Muscle of leg (tissue), 3 donors: ENCODE measurements at regions not wholly inside any gene's neighbourhood (a gene's known extent, or its start where the extent isn't known, plus 50 kb on each side); places are given as distances from the start of the nearest gene placed in this dataset.

Source experiments
- DNase-seq: peaks from one replicate; pipeline ENCODE4 v3.0.0; 2013
- H3K27ac ChIP-seq: one replicate; pipeline ENCODE4 v1.5.1; 2013; ENCODE audit warnings: mild to moderate bottlenecking, low read length, control low read depth
- H3K27me3 ChIP-seq: one replicate; pipeline ENCODE4 v1.6.1; 2013; ENCODE audit warnings: low read length; ENCODE audit not compliant: control insufficient read depth, insufficient read depth
- H3K36me3 ChIP-seq: one replicate; pipeline ENCODE4 v1.6.1; 2013; ENCODE audit warnings: low read length; ENCODE audit not compliant: control insufficient read depth, insufficient read depth
- H3K4me1 ChIP-seq: one replicate; pipeline ENCODE4 v1.6.1; 2013; ENCODE audit warnings: low read length; ENCODE audit not compliant: control insufficient read depth, insufficient read depth
- H3K4me3 ChIP-seq: one replicate; pipeline ENCODE4 v1.5.1; 2013; ENCODE audit warnings: low read length, control low read depth
- H3K9me3 ChIP-seq: replicated peaks from 2 replicates; pipeline ENCODE4 v1.6.1; 2013; ENCODE audit warnings: low read depth, low read length; ENCODE audit not compliant: control insufficient read depth
- WGBS: methylation state at CpG from one replicate; pipeline ENCODE4 v1.1.5; 2013; ENCODE audit warnings: missing lambda C conversion rate; ENCODE audit not compliant: insufficient coverage; 5-methylcytosine and 5-hydroxymethylcytosine counted together

GRCh38 chr7:23956772-23957576, 247.0 kb downstream of the STK31 start:
- Histone ChIP-seq H3K36me3 (no peaks in the 10 kb centered on the region), H3K9me3 (no peaks in the 10 kb centered on the region), H3K27ac (no peak overlapping the region), H3K27me3 (no peaks in the 10 kb centered on the region), H3K4me3 (no peak overlapping the region), H3K4me1 (peaks cover 7% of the 10 kb centered on the region)
- no peak for DNase-seq
- 32% methylated on average over 8 of the region's 10 CpGs for WGBS

- no CpG with 5 or more reads among the region's 3 CpGs for WGBS
Observed at GRCh38 chr7:23959821-23960220, 249.8 kb downstream of the STK31 start.

GRCh38 chr7:23960361-23960760, 250.3 kb downstream of the STK31 start:
- Histone ChIP-seq H3K4me1 (peaks cover 25% of the 10 kb centered on the region), H3K9me3 (no peaks in the 10 kb centered on the region), H3K27me3 (no peaks in the 10 kb centered on the region), H3K36me3 (no peaks in the 10 kb centered on the region), H3K4me3 (no peak overlapping the region), H3K27ac (no peak overlapping the region)
- DNase-seq, result no peak
- 69% methylated on average over 1 of the region's 2 CpGs for WGBS

More at GRCh38 chr7:23959821-23960220, 249.8 kb downstream of the STK31 start:
- no peaks in the 10 kb centered on the region for H3K9me3 ChIP-seq
- H3K4me3 ChIP-seq, result no peak overlapping the region
- peaks cover 22% of the 10 kb centered on the region for H3K4me1 ChIP-seq
- no peaks in the 10 kb centered on the region for H3K27me3 ChIP-seq
- no peaks in the 10 kb centered on the region for H3K36me3 ChIP-seq
- no peak for DNase-seq
- no peak overlapping the region for H3K27ac ChIP-seq

- WGBS, result 52% methylated on average over 2 of the region's 8 CpGs
- no peak overlapping the region for H3K4me3 ChIP-seq
- peaks cover 3% of the 10 kb centered on the region for H3K9me3 ChIP-seq
- H3K4me1 ChIP-seq, result peaks cover 27% of the 10 kb centered on the region
- peak; percentile 61 for DNase-seq
- no peak overlapping the region for H3K27ac ChIP-seq
- no peaks in the 10 kb centered on the region for H3K27me3 ChIP-seq
- no peaks in the 10 kb centered on the region for H3K36me3 ChIP-seq
Observed at GRCh38 chr7:23963461-23964165, 253.6 kb downstream of the STK31 start.

- DNase-seq, result no peak
- no peaks in the 10 kb centered on the region for H3K27me3 ChIP-seq
- H3K4me1 ChIP-seq, result peaks cover 27% of the 10 kb centered on the region
- 77% methylated on average over 6 of the region's 7 CpGs for WGBS
- H3K9me3 ChIP-seq, result peaks cover 3% of the 10 kb centered on the region
- no peak overlapping the region for H3K27ac ChIP-seq
- no peak overlapping the region for H3K4me3 ChIP-seq
- no peaks in the 10 kb centered on the region for H3K36me3 ChIP-seq
Observed at GRCh38 chr7:23964715-23965114, 254.7 kb downstream of the STK31 start.

DNA sequence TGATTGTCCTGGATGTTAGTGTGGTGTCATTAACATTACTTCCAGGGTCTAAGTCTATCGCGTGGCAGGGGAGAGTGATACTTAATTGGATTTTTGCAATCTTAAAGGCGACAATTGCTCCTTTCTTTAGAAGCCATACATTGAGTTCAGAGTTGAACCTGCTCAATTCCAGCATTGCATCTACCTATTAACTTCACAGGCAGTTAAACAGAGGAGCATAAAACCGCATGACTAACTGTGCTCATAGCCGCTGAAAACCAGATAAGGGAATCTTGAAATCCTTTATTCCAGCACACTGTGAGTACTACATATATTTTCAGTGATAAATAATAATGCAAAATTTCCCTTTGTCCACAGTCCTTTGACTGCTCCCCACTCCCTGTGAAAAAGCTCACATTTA, 255.3 kb downstream of the STK31 start:
- Histone ChIP-seq H3K36me3 (no peaks in the 10 kb centered on the region), H3K4me1 (peaks cover 27% of the 10 kb centered on the region), H3K27ac (no peak overlapping the region), H3K27me3 (no peaks in the 10 kb centered on the region), H3K9me3 (peaks cover 3% of the 10 kb centered on the region), H3K4me3 (no peak overlapping the region)
- no peak for DNase-seq
- 100% methylated on average over 1 of the region's 5 CpGs for WGBS

- H3K27ac ChIP-seq, result no peak overlapping the region
- H3K27me3 ChIP-seq, result no peaks in the 10 kb centered on the region
- peak; percentile 76 for DNase-seq
- H3K4me1 ChIP-seq, result peaks cover 27% of the 10 kb centered on the region
- H3K9me3 ChIP-seq, result peaks cover 3% of the 10 kb centered on the region
- no peak overlapping the region for H3K4me3 ChIP-seq
- no peaks in the 10 kb centered on the region for H3K36me3 ChIP-seq
Observed at GRCh38 chr7:23966941-23967340, 256.9 kb downstream of the STK31 start.

DNA sequence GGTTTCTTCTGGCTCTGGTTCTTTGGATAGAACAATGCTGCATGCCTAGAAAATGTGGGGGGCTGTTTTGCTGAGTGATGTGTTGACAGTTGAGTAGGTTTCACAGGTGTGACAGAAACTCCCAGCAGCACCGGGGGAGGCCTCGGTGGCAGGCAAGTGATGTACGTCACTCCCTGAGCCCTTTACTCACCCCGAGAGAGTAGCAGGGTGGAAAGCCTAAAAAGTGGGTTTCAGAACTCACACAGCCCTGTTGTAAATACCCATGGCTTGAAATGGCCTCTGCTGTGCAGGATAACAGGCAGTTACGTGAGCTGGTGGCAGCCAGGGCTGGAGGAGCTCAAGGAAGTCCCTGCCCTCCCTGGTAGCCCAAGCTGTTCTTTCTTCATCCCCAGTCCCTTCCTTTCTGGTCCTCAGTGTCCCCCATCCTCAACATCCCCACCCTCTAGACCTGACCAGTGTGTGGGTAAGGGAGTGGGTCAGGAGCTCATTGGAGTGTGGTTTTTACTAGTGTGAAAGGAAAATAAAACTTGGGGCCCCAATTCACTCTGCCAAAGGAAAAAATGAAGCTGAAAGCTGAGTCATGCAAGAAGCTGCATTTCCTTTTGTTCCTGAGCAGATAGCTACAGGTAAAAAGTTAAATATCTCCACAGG, 258.1 kb downstream of the STK31 start:
- WGBS, result 34% methylated on average over 5 of the region's 5 CpGs
- no peaks in the 10 kb centered on the region for H3K27me3 ChIP-seq
- no peak overlapping the region for H3K4me3 ChIP-seq
- no peak for DNase-seq
- H3K4me1 ChIP-seq, result peaks cover 27% of the 10 kb centered on the region
- no peak overlapping the region for H3K27ac ChIP-seq
- no peaks in the 10 kb centered on the region for H3K36me3 ChIP-seq
- H3K9me3 ChIP-seq, result peaks cover 3% of the 10 kb centered on the region

DNA sequence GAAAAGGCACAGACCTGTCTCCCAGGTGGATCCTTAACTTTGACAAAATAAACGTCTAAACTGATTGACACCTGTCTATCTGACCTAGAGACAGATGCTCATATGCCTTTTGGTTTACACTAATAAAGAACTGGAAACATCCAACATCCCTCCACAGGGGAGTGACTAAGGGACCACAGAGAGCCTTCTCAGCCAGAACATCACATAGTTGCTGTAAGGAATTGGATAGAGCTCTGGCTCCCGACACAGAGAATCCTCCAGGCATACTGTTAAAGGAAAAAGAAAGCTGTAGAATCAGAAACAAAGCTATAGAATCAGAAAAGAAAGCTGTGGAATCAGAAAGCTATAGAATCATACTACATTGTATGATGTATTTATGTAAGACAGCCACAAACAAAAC, 258.8 kb downstream of the STK31 start:
- DNase-seq, result peak; percentile 42
- Histone ChIP-seq H3K36me3 (no peaks in the 10 kb centered on the region), H3K9me3 (peaks cover 3% of the 10 kb centered on the region), H3K4me3 (no peak overlapping the region), H3K4me1 (peaks cover 22% of the 10 kb centered on the region), H3K27me3 (no peaks in the 10 kb centered on the region), H3K27ac (no peak overlapping the region)
- WGBS, result no CpG with 5 or more reads among the region's 2 CpGs

- Histone ChIP-seq H3K36me3 (no peaks in the 10 kb centered on the region), H3K9me3 (peaks cover 3% of the 10 kb centered on the region), H3K4me1 (peaks cover 16% of the 10 kb centered on the region), H3K27ac (no peak overlapping the region), H3K4me3 (no peak overlapping the region), H3K27me3 (no peaks in the 10 kb centered on the region)
- WGBS, result 82% methylated on average over 3 of the region's 3 CpGs
- no peak for DNase-seq
Observed at GRCh38 chr7:23969443-23969842, 259.4 kb downstream of the STK31 start.
